OCI-LY3 (cell line): ENCODE measurements at regions not wholly inside any gene's neighbourhood (a gene's known extent, or its start where the extent isn't known, plus 50 kb on each side); places are given as distances from the start of the nearest gene placed in this dataset.

Source experiments
- H2AFZ ChIP-seq: fragments of 200-600, 300-600 bp; shearing (Covaris generic); 2 replicates; pipeline ENCODE4 v1.6.0; 2014; ENCODE audit warnings: antibody characterized with exemption, low read depth, low read length
- H3K27ac ChIP-seq: fragments of 200-600, 300-600 bp; sonication (generic); 2 replicates; pipeline ENCODE4 v1.5.1; 2014; ENCODE audit warnings: mild to moderate bottlenecking, low read length, moderate library complexity, mixed read lengths
- H3K27me3 ChIP-seq: fragments of 200-600, 300-600 bp; sonication (generic); 2 replicates; pipeline ENCODE4 v1.6.1; 2014; ENCODE audit warnings: low read depth, low read length, mixed read lengths
- H3K36me3 ChIP-seq: fragments of 200-600, 300-600 bp; sonication (generic); replicated peaks from 2 replicates; pipeline ENCODE3; 2014; ENCODE audit warnings: low read depth, low read length, mixed read lengths
- H3K4me1 ChIP-seq: fragments of 300-600, 200-600 bp; sonication (generic); 2 replicates; pipeline ENCODE4 v1.6.1; 2014; ENCODE audit warnings: low read length, mixed read lengths
- H3K4me2 ChIP-seq: fragments of 200-600, 300-600 bp; sonication (generic); 2 replicates; pipeline ENCODE4 v1.6.1; 2014; ENCODE audit warnings: low read length, mixed read lengths
- H3K4me3 ChIP-seq: fragments of 300-600, 200-600 bp; sonication (generic); 2 replicates; pipeline ENCODE4 v1.5.1; 2014; ENCODE audit warnings: antibody characterized with exemption, mild to moderate bottlenecking, low read length, moderate library complexity
- H3K79me2 ChIP-seq: fragments of 300-600, 200-600 bp; shearing (Covaris generic); 2 replicates; pipeline ENCODE4 v1.6.1; 2014; ENCODE audit warnings: mild to moderate bottlenecking, low read length, mixed read lengths
- H3K9ac ChIP-seq: fragments of 300-600, 200-600 bp; shearing (Covaris generic); 2 replicates; pipeline ENCODE4 v1.6.0; 2014; ENCODE audit warnings: mild to moderate bottlenecking, low read length, moderate library complexity
- H3K9me3 ChIP-seq: fragments of 200-600, 300-600 bp; shearing (Covaris generic); 2 replicates; pipeline ENCODE4 v1.6.1; 2014; ENCODE audit warnings: low read length, mixed read lengths; ENCODE audit not compliant: insufficient read depth
- H4K20me1 ChIP-seq: fragments of 200-600, 300-600 bp; sonication (generic); 2 replicates; pipeline ENCODE4 v1.6.1; 2016; ENCODE audit warnings: low read length, mixed read lengths; ENCODE audit not compliant: insufficient read depth
- CTCF ChIP-seq: fragments of 200-600, 300-600 bp; sonication (generic); IDR thresholded peaks from 2 replicates; pipeline ENCODE4 v1.5.1; 2014; ENCODE audit warnings: antibody characterized with exemption, low read length, low read depth
- EZH2phosphoT487 ChIP-seq: fragments of 200-600 bp; shearing (Covaris generic); IDR thresholded peaks from 2 replicates; pipeline ENCODE4 v1.6.1; 2018; ENCODE audit warnings: antibody characterized with exemption, mixed run types, low read depth

GRCh38 chr3:177832880-177833279 lies 635.6 kb upstream of the TBL1XR1 start:
- no peaks in the 10 kb centered on the region for H3K36me3 ChIP-seq
- no peaks in the 10 kb centered on the region for H3K9me3 ChIP-seq
- H3K9ac ChIP-seq = no peak overlapping the region
- TF ChIP-seq EZH2phosphoT487 (no peak), CTCF (no peak)
- H4K20me1 ChIP-seq = no peaks in the 10 kb centered on the region
- H3K4me3 ChIP-seq = no peak overlapping the region
- H2AFZ ChIP-seq = no peak overlapping the region
- H3K27ac ChIP-seq = no peak overlapping the region
- 0 out of 2 replicates have a peak, but pooled peaks cover 7% of the 10 kb centered on the region for H3K27me3 ChIP-seq
- H3K4me2 ChIP-seq = no peak overlapping the region
- H3K4me1 ChIP-seq = peaks cover 1% of the 10 kb centered on the region
- H3K79me2 ChIP-seq = no peaks in the 10 kb centered on the region

GRCh38 chr3:177833332-177833731 lies 636.0 kb upstream of the TBL1XR1 start:
- no peaks in the 10 kb centered on the region for H3K79me2 ChIP-seq
- no peak for TF ChIP-seq CTCF
- no peak for TF ChIP-seq EZH2phosphoT487
- H3K9me3 ChIP-seq = no peaks in the 10 kb centered on the region
- H3K4me2 ChIP-seq = no peak overlapping the region
- no peaks in the 10 kb centered on the region for H3K4me1 ChIP-seq
- no peak overlapping the region for H3K27ac ChIP-seq
- no peaks in the 10 kb centered on the region for H4K20me1 ChIP-seq
- H3K36me3 ChIP-seq = no peaks in the 10 kb centered on the region
- 0 out of 2 replicates have a peak, but pooled peaks cover 10% of the 10 kb centered on the region for H3K27me3 ChIP-seq
- H2AFZ ChIP-seq = no peak overlapping the region
- no peak overlapping the region for H3K4me3 ChIP-seq
- H3K9ac ChIP-seq = no peak overlapping the region

GRCh38 chr3:177835008-177835407 lies 637.7 kb upstream of the TBL1XR1 start:
- TF ChIP-seq EZH2phosphoT487 = no peak
- TF ChIP-seq CTCF = no peak
- no peak overlapping the region for H2AFZ ChIP-seq
- H3K4me3 ChIP-seq = no peak overlapping the region
- H3K79me2 ChIP-seq = no peaks in the 10 kb centered on the region
- no peak overlapping the region for H3K9ac ChIP-seq
- H3K27me3 ChIP-seq = peaks cover 21% of the 10 kb centered on the region; the same call in 1 of the 2 replicates
- no peaks in the 10 kb centered on the region for H3K36me3 ChIP-seq
- no peak overlapping the region for H3K27ac ChIP-seq
- H3K4me1 ChIP-seq = peaks cover 2% of the 10 kb centered on the region; the same call in 1 of the 2 replicates
- no peaks in the 10 kb centered on the region for H4K20me1 ChIP-seq
- H3K4me2 ChIP-seq = no peak overlapping the region
- no peaks in the 10 kb centered on the region for H3K9me3 ChIP-seq

GRCh38 chr3:177835917-177836316 lies 638.6 kb upstream of the TBL1XR1 start:
- Histone ChIP-seq H3K9ac (no peak overlapping the region), H3K27ac (no peak overlapping the region), H3K79me2 (no peaks in the 10 kb centered on the region), H3K36me3 (no peaks in the 10 kb centered on the region), H3K4me2 (no peak overlapping the region), H2AFZ (no peak overlapping the region), H3K4me1 (peaks cover 3% of the 10 kb centered on the region; the same call in 1 of the 2 replicates), H3K9me3 (no peaks in the 10 kb centered on the region), H3K4me3 (no peak overlapping the region), H4K20me1 (no peaks in the 10 kb centered on the region), H3K27me3 (peaks cover 30% of the 10 kb centered on the region)
- TF ChIP-seq CTCF = no peak
- TF ChIP-seq EZH2phosphoT487 = no peak
